BLaER1 treated with 17β-estradiol and CSF1 and Interleukin-3, amounts not matched to agents 10 nM and 100 nM (cell line): ENCODE measurements at regions not wholly inside any gene's neighbourhood (a gene's known extent, or its start where the extent isn't known, plus 50 kb on each side); places are given as distances from the start of the nearest gene placed in this dataset.

Source experiments
- H3K27ac ChIP-seq, 11 experiments: shearing (Covaris generic); formaldehyde crosslinking; 2 replicates each; pipeline ENCODE4 v1.8.1; 2022
- H3K27me3 ChIP-seq, 11 experiments: shearing (Covaris generic); formaldehyde crosslinking; 2 replicates each; pipeline ENCODE4 v1.8.1; 2022
- H3K36me3 ChIP-seq, 11 experiments: shearing (Covaris generic); formaldehyde crosslinking; 2 replicates each; pipeline ENCODE4 v1.8.1; 2022
- H3K4me1 ChIP-seq, 10 experiments: shearing (Covaris generic); formaldehyde crosslinking; 2 replicates each; pipeline ENCODE4 v1.8.1; 2022
- H3K4me2 ChIP-seq, 11 experiments: shearing (Covaris generic); formaldehyde crosslinking; 2 replicates each; pipeline ENCODE4 v1.8.1; 2022
- H3K4me3 ChIP-seq, 10 experiments: shearing (Covaris generic); formaldehyde crosslinking; 2 replicates each; pipeline ENCODE4 v1.8.1; 2022
- H3K9ac ChIP-seq, 11 experiments: shearing (Covaris generic); formaldehyde crosslinking; 2 replicates each; pipeline ENCODE4 v1.8.1; 2022
- H3K9me3 ChIP-seq, 11 experiments: shearing (Covaris generic); formaldehyde crosslinking; replicated peaks in 1 of 11; 2 replicates each; pipeline ENCODE4 v1.8.1; 2022
- H4K20me1 ChIP-seq, 11 experiments: shearing (Covaris generic); formaldehyde crosslinking; 2 replicates each; pipeline ENCODE4 v1.8.1; 2022
- Cebpa-rat ChIP-seq, 11 experiments: shearing (Covaris generic); IDR thresholded peaks; 2 replicates each; pipeline ENCODE4 v1.8.1; 2022

DNA sequence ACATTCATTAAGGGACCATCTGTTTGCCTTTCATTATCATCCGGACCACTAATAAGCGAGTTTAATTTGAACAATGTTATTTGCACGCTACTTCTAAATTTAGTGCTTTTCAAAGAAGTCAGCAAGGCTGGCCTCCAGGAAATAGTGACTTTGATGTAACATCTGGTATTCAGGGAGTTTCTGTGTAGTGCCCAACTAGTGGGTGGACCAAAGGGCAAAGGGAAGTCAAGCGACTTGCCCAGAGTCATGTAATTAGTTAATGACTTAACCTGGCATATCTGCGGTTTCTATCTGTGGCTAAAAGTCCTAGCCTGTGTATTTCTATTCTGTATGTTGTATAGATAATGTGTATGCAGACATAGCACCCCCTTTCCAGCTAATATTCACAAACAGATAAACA lies 56.3 kb upstream of the LCORL start:
- no peaks in the 10 kb centered on the region for H4K20me1 ChIP-seq
- TF ChIP-seq Cebpa-rat (IDR thresholded peaks at IDR 0.05) = no peak
- peak overlapping the region in 7 of 11 experiments; percentile 13 to 48 (median 40); a peak in 10 of 22 replicates for H3K4me2 ChIP-seq
- H3K9ac ChIP-seq = no peak overlapping the region
- peaks cover 7 to 18% (median 10%) of the 10 kb centered on the region in 11 experiments; a peak in 17 of 22 replicates for H3K9me3 ChIP-seq
- no peak overlapping the region for H3K4me3 ChIP-seq
- no peaks in the 10 kb centered on the region for H3K36me3 ChIP-seq
- no peaks in the 10 kb centered on the region for H3K27me3 ChIP-seq
- peaks cover 0 to 17% (median 7%) of the 10 kb centered on the region in 10 experiments; a peak in 12 of 20 replicates for H3K4me1 ChIP-seq
- no peak overlapping the region for H3K27ac ChIP-seq

DNA sequence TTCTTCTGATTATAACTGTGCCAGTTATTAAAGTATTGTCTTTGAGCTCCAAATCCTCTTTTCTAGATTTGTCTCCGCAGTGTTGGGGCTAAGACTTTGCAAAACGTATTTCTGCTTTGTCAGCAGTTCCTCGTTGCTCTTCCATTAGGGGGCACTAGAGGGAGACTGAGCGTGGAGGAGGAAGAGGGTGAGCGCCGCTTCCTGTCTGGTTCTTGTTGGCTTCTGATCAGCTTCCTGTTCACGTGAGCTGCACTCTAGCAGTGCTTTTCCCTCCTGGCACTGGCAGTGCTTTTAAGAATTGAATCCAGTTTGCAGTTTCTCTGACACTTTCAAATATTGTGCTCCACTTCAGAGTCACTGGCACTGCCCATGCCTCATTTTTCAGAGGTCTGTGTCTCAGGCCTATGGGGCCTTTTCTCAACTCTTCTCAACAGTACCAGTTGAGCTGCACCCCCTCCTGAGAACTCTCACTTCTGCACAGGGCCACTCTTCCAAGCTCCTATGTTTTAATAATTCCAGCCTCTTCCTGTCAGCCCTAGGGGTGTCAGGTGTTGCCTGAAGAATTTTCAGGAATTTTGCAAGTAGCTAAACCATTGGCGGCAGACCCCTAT lies 54.4 kb upstream of the LCORL start:
- H3K36me3 ChIP-seq = no peaks in the 10 kb centered on the region
- H4K20me1 ChIP-seq = no peaks in the 10 kb centered on the region
- peaks cover 7 to 18% (median 10%) of the 10 kb centered on the region in 11 experiments; a peak in 17 of 22 replicates for H3K9me3 ChIP-seq
- H3K4me2 ChIP-seq = peak overlapping the region in 1 of 11 experiments; percentile 8; a peak in 1 of 22 replicates
- TF ChIP-seq Cebpa-rat (IDR thresholded peaks at IDR 0.05) = no peak
- no peak overlapping the region for H3K4me3 ChIP-seq
- H3K27ac ChIP-seq = no peak overlapping the region
- no peaks in the 10 kb centered on the region for H3K27me3 ChIP-seq
- H3K4me1 ChIP-seq = peaks cover 0 to 17% (median 7%) of the 10 kb centered on the region in 10 experiments; a peak in 12 of 20 replicates
- no peak overlapping the region for H3K9ac ChIP-seq

DNA sequence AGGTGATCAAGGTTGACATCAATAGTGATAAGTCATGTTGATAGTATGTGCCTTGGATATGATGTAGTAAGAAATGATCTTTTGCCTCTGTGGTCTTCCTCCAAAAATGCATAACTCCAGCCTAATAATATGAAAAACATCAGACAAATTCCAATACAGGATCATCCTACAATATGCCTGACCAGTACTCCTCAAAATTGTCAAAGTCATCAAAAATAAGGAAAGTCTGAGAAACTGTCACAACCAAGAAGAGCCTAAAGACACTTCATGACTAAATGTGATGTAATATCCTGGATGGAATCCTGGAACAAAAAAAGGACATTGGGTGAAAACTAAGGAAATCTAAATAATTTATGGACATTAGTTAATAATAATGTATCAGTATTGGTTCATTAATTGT lies 50.3 kb upstream of the LCORL start:
- TF ChIP-seq Cebpa-rat (IDR thresholded peaks at IDR 0.05) = no peak
- Histone ChIP-seq H3K4me2 (no peak overlapping the region), H3K36me3 (no peaks in the 10 kb centered on the region), H3K4me1 (peaks cover 0 to 8% (median 0%) of the 10 kb centered on the region in 10 experiments; a peak in 5 of 20 replicates), H3K27me3 (no peaks in the 10 kb centered on the region), H3K9me3 (peaks cover 7 to 18% (median 10%) of the 10 kb centered on the region in 11 experiments; a peak in 17 of 22 replicates), H3K4me3 (no peak overlapping the region), H3K9ac (no peak overlapping the region), H3K27ac (no peak overlapping the region), H4K20me1 (no peaks in the 10 kb centered on the region)
